ENCODE measurements at regions not wholly inside any gene's neighbourhood (a gene's known extent, or its start where the extent isn't known, plus 50 kb on each side); places are given as distances from the start of the nearest gene placed in this dataset.

DNA sequence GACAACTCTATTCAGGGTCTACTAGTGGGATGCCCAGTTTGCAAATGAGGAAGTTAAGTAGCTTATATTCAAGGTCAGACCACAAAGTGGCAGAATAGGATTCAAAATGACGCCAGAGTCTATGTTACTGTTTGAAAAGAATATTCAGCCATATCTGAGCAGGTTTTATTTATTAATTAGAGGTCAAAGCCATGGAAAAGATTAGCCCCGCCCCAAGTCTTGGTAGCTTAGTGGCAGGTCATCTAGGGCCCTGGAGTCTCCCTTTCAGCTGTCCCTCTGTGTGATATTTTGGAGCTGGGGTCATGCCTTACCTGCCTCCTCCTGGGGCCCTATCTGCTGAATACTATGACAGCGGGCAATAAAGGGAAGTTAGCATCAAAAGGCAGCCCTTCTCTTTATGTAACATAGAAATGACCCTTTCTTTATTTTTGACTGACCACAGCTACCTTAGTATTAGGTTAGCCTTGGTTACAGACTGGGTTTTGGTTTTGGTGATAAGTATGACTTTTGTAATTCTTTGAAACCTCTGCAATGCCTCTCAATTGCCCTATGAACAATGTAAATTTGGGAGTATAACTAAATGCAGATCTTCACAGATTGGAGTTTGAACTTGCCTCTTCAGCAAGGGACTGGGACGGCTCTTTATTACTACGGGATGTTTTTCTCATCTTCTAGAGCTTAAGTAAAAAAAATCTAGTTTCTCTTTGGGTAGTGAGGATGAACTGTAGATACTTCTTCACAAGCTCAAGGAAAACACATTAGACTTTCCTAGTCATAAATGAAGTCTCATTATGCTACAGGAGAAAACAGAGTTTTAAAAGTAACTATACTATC, 153.0 kb upstream of the ITGA4 start:
- TF ChIP-seq, protein P1, sequence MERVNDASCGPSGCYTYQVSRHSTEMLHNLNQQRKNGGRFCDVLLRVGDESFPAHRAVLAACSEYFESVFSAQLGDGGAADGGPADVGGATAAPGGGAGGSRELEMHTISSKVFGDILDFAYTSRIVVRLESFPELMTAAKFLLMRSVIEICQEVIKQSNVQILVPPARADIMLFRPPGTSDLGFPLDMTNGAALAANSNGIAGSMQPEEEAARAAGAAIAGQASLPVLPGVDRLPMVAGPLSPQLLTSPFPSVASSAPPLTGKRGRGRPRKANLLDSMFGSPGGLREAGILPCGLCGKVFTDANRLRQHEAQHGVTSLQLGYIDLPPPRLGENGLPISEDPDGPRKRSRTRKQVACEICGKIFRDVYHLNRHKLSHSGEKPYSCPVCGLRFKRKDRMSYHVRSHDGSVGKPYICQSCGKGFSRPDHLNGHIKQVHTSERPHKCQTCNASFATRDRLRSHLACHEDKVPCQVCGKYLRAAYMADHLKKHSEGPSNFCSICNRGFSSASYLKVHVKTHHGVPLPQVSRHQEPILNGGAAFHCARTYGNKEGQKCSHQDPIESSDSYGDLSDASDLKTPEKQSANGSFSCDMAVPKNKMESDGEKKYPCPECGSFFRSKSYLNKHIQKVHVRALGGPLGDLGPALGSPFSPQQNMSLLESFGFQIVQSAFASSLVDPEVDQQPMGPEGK (CRISPR knock-in tag; IDR thresholded peaks at IDR 0.05; ENCODE audit: borderline replicate concordance): no peak
- TF ChIP-seq, protein P2, sequence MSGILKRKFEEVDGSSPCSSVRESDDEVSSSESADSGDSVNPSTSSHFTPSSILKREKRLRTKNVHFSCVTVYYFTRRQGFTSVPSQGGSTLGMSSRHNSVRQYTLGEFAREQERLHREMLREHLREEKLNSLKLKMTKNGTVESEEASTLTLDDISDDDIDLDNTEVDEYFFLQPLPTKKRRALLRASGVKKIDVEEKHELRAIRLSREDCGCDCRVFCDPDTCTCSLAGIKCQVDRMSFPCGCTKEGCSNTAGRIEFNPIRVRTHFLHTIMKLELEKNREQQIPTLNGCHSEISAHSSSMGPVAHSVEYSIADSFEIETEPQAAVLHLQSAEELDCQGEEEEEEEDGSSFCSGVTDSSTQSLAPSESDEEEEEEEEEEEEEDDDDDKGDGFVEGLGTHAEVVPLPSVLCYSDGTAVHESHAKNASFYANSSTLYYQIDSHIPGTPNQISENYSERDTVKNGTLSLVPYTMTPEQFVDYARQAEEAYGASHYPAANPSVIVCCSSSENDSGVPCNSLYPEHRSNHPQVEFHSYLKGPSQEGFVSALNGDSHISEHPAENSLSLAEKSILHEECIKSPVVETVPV (CRISPR knock-in tag; IDR thresholded peaks at IDR 0.05): no peak
- TF ChIP-seq ZNF70 (CRISPR knock-in tag; IDR thresholded peaks at IDR 0.05) (no peak), ZNF565 (CRISPR knock-in tag; conservative IDR thresholded peaks at IDR 0.05; ENCODE audit: low read depth) (no peak), BACH2 (CRISPR knock-in tag; IDR thresholded peaks at IDR 0.05; ENCODE audit: borderline replicate concordance) (no peak), ZC3H10 (CRISPR knock-in tag; IDR thresholded peaks at IDR 0.05) (no peak), CSDC2 (CRISPR knock-in tag; IDR thresholded peaks at IDR 0.05) (no peak), ARNTL (CRISPR knock-in tag; IDR thresholded peaks at IDR 0.05; ENCODE audit: borderline replicate concordance, low read depth) (no peak)
- TF ChIP-seq, protein P3, sequence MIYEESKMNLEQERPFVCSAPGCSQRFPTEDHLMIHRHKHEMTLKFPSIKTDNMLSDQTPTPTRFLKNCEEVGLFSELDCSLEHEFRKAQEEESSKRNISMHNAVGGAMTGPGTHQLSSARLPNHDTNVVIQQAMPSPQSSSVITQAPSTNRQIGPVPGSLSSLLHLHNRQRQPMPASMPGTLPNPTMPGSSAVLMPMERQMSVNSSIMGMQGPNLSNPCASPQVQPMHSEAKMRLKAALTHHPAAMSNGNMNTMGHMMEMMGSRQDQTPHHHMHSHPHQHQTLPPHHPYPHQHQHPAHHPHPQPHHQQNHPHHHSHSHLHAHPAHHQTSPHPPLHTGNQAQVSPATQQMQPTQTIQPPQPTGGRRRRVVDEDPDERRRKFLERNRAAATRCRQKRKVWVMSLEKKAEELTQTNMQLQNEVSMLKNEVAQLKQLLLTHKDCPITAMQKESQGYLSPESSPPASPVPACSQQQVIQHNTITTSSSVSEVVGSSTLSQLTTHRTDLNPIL (CRISPR knock-in tag; IDR thresholded peaks at IDR 0.05; ENCODE audit: low read depth): no peak

Measured in SK-N-SH treated with all-trans-retinoic acid at 6 μM for 48 hours (cell line).